Activated naive CD8-positive, alpha-beta T cell treated with anti-CD3 and anti-CD28 coated beads for 36 hours (primary cell): ENCODE measurements at regions not wholly inside any gene's neighbourhood (a gene's known extent, or its start where the extent isn't known, plus 50 kb on each side); places are given as distances from the start of the nearest gene placed in this dataset.

Experiments
- DNase-seq: peaks from one replicate; pipeline ENCODE4 v3.0.0; 2021
- H3K27ac Mint-ChIP-seq: one replicate; pipeline ENCODE4 v1.8.0; 2022; ENCODE audit warnings: mild to moderate bottlenecking, moderate library complexity, mixed read lengths
- H3K27me3 Mint-ChIP-seq: one replicate; pipeline ENCODE4 v1.8.0; 2022; ENCODE audit warnings: mild to moderate bottlenecking, mixed read lengths
- H3K36me3 Mint-ChIP-seq: one replicate; pipeline ENCODE4 v1.8.0; 2021; ENCODE audit warnings: mild to moderate bottlenecking, mixed read lengths
- H3K4me1 Mint-ChIP-seq: one replicate; pipeline ENCODE4 v1.8.0; 2021; ENCODE audit warnings: mixed read lengths
- H3K4me3 Mint-ChIP-seq: one replicate; pipeline ENCODE4 v1.8.0; 2022; ENCODE audit warnings: mild to moderate bottlenecking, moderate library complexity, mixed read lengths
- H3K9me3 Mint-ChIP-seq: one replicate; pipeline ENCODE4 v1.8.0; 2022; ENCODE audit warnings: mixed read lengths

DNA sequence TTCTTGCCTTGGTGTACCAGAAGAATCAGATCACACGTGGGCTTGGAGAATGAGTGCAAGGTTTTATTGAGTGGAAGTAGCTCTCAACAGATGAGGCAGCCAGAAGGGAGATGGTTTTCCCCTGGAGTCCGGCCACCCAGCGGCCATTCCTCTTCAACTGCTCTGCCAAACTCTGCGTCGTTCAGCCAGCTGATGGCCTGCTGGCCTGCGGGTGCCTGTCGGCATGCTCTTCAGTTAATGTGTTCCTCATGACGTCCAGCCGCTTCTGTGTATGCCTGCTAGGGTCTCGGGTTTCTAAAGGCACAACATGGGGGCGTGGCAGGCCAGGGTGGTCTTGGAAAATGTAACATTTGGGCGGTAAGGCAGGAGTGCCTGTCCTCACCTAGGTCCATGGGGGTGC, 487.9 kb upstream of the LRRC4C start:
- H3K9me3 Mint-ChIP-seq = peaks cover 7% of the 10 kb centered on the region
- no peaks in the 10 kb centered on the region for H3K27me3 Mint-ChIP-seq
- H3K27ac Mint-ChIP-seq = no peak overlapping the region
- no peak overlapping the region for H3K4me3 Mint-ChIP-seq
- no peaks in the 10 kb centered on the region for H3K36me3 Mint-ChIP-seq
- no peak for DNase-seq
- H3K4me1 Mint-ChIP-seq = no peaks in the 10 kb centered on the region

- Mint-ChIP-seq H3K27me3 (no peaks in the 10 kb centered on the region), H3K27ac (no peak overlapping the region), H3K4me3 (no peak overlapping the region), H3K4me1 (no peaks in the 10 kb centered on the region), H3K36me3 (no peaks in the 10 kb centered on the region), H3K9me3 (peaks cover 8% of the 10 kb centered on the region)
- no peak for DNase-seq
Observed at GRCh38 chr11:41950470-41951143, 491.2 kb upstream of the LRRC4C start.

DNA sequence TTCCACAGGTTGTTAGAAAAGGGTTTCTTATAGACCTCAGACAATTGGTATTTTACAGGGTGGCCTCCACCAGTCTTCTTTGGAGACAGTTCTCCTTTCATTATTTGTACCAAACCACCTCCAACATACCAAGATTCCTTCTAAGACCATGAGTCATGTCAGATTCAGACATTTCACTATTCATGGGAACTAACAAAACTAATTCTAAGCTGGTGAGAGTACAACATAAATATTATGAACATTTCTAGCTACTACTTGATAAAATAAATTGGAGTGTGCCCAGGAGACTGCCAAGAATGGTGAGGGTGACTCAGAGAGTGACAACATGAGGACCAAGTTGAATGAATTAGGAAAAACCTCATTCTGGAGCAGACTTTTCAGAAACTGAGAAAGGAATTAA, 494.6 kb upstream of the LRRC4C start:
- H3K4me3 Mint-ChIP-seq = no peak overlapping the region
- peaks cover 10% of the 10 kb centered on the region for H3K9me3 Mint-ChIP-seq
- no peak for DNase-seq
- no peak overlapping the region for H3K27ac Mint-ChIP-seq
- H3K4me1 Mint-ChIP-seq = no peaks in the 10 kb centered on the region
- H3K27me3 Mint-ChIP-seq = no peaks in the 10 kb centered on the region
- H3K36me3 Mint-ChIP-seq = no peaks in the 10 kb centered on the region

DNA sequence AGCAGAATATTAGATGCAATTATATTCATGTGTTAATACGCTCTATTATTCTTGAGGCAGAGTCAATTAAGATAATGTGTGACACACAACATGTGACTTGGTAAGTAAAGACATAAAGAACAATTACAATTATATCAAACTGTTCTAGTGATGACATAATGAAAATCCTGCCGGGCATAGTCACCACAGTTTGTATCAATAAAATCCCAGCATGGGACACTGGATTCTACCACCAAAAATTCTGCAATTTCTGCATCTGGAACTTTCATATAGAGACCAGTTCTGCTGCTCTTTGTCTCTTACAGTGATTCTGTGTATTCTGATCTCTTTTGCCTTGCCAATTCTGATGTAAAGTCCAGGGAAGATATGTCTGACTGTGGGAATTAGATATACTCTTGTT, 495.6 kb upstream of the LRRC4C start:
- Mint-ChIP-seq H3K36me3 (no peaks in the 10 kb centered on the region), H3K4me3 (no peak overlapping the region), H3K27ac (no peak overlapping the region), H3K4me1 (no peaks in the 10 kb centered on the region), H3K27me3 (no peaks in the 10 kb centered on the region), H3K9me3 (peaks cover 12% of the 10 kb centered on the region)
- DNase-seq = no peak

- no peaks in the 10 kb centered on the region for H3K27me3 Mint-ChIP-seq
- H3K4me3 Mint-ChIP-seq = no peak overlapping the region
- H3K9me3 Mint-ChIP-seq = peaks cover 17% of the 10 kb centered on the region
- DNase-seq = no peak
- H3K36me3 Mint-ChIP-seq = no peaks in the 10 kb centered on the region
- no peaks in the 10 kb centered on the region for H3K4me1 Mint-ChIP-seq
- no peak overlapping the region for H3K27ac Mint-ChIP-seq
Observed at GRCh38 chr11:41955635-41956400, 496.4 kb upstream of the LRRC4C start.

GRCh38 chr11:41963406-41963805, 504.0 kb upstream of the LRRC4C start:
- H3K4me3 Mint-ChIP-seq = no peak overlapping the region
- H3K36me3 Mint-ChIP-seq = no peaks in the 10 kb centered on the region
- no peak overlapping the region for H3K27ac Mint-ChIP-seq
- no peaks in the 10 kb centered on the region for H3K27me3 Mint-ChIP-seq
- H3K4me1 Mint-ChIP-seq = no peaks in the 10 kb centered on the region
- DNase-seq = no peak
- peaks cover 20% of the 10 kb centered on the region for H3K9me3 Mint-ChIP-seq

DNA sequence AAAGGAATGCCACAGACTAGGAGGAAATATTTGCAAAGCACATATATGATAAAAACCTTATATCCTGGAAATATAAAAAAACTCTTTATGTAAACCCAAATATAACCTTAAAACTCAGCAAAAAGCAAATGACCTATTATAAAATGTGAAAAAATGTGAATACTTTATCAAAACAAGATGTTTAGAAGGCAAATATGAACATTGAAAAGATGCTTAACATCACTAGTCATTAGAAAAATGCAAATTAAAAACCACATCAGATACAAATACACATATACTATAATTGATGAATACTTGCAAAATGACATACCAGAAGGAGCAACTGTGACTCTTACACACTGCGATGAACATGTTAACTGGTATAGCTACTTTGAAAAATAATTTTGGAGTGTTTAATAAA, 511.2 kb upstream of the LRRC4C start:
- H3K36me3 Mint-ChIP-seq = no peaks in the 10 kb centered on the region
- H3K27me3 Mint-ChIP-seq = no peaks in the 10 kb centered on the region
- no peaks in the 10 kb centered on the region for H3K4me1 Mint-ChIP-seq
- no peak overlapping the region for H3K4me3 Mint-ChIP-seq
- H3K27ac Mint-ChIP-seq = no peak overlapping the region
- peaks cover 11% of the 10 kb centered on the region for H3K9me3 Mint-ChIP-seq
- DNase-seq = no peak

DNA sequence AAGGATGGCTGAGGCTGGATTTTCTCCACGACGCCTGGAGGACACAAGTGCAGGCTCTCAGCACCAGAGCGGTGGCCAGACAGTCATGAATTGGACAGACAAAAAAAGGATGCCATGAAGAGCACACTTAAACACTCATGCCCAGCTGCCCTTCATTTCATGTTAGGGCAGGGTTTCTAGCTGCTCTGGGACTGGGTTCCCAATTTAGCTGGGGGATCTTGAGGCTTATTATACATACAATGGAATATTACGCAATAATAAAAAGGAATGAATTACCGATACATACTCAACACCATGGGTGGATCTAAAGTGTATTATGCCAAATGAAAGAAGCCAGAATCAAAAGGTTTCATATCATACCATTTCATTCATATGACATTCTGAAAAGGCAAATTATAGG, 512.1 kb upstream of the LRRC4C start:
- Mint-ChIP-seq H3K27ac (no peak overlapping the region), H3K36me3 (no peaks in the 10 kb centered on the region), H3K27me3 (no peaks in the 10 kb centered on the region), H3K4me3 (no peak overlapping the region), H3K9me3 (peaks cover 11% of the 10 kb centered on the region), H3K4me1 (no peaks in the 10 kb centered on the region)
- DNase-seq = no peak

- H3K36me3 Mint-ChIP-seq = no peaks in the 10 kb centered on the region
- H3K9me3 Mint-ChIP-seq = peaks cover 10% of the 10 kb centered on the region
- no peaks in the 10 kb centered on the region for H3K4me1 Mint-ChIP-seq
- no peak overlapping the region for H3K4me3 Mint-ChIP-seq
- no peak overlapping the region for H3K27ac Mint-ChIP-seq
- H3K27me3 Mint-ChIP-seq = no peaks in the 10 kb centered on the region
- DNase-seq = no peak
Observed at GRCh38 chr11:41978945-41979344, 519.5 kb upstream of the LRRC4C start.

DNA sequence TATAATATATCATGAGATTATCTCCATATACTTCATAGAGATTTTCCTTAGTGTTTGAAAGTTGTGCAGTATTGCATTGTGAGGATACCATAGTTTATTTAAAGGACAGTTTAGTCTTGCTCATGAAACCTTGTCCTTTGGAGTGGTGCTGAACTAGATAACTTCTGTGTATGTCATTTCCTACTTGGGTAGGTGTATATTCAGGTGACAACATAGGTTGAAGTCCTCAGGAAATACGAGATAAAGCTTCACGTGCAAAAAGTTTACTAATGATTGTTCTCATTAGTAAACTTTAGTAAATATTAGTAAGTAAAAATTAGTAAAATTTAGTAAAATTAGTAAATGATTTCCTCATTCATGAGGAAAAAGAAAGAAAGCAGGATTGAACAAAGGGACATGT, 521.3 kb upstream of the LRRC4C start:
- Mint-ChIP-seq H3K36me3 (no peaks in the 10 kb centered on the region), H3K27ac (no peak overlapping the region), H3K9me3 (peaks cover 8% of the 10 kb centered on the region), H3K27me3 (no peaks in the 10 kb centered on the region), H3K4me3 (no peak overlapping the region), H3K4me1 (no peaks in the 10 kb centered on the region)
- DNase-seq = no peak

DNA sequence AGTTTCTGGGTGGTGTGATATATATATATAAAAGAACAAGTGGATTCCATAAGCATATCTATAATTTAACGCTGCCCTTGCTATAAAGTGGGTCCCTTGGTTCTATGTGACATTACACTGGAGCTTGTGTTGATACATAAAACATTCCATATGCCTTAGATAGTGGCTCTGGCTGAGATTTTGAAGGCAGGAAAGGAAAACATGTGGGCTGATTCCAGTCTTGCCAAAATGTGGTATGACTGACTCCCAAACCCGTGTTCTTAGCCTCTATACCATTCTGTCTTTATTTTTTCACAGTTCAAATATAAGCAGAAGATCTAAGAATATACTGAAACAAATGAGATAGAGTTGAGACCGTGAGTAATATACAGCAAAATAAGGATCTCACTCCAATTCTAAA, 522.8 kb upstream of the LRRC4C start:
- Mint-ChIP-seq H3K36me3 (no peaks in the 10 kb centered on the region), H3K4me3 (no peak overlapping the region), H3K27me3 (no peaks in the 10 kb centered on the region), H3K4me1 (no peaks in the 10 kb centered on the region), H3K9me3 (peaks cover 8% of the 10 kb centered on the region), H3K27ac (no peak overlapping the region)
- DNase-seq = no peak

- no peak overlapping the region for H3K4me3 Mint-ChIP-seq
- no peak overlapping the region for H3K27ac Mint-ChIP-seq
- no peaks in the 10 kb centered on the region for H3K27me3 Mint-ChIP-seq
- H3K36me3 Mint-ChIP-seq = no peaks in the 10 kb centered on the region
- no peak for DNase-seq
- no peaks in the 10 kb centered on the region for H3K4me1 Mint-ChIP-seq
- H3K9me3 Mint-ChIP-seq = peaks cover 8% of the 10 kb centered on the region
Observed at GRCh38 chr11:41982975-41983374, 523.5 kb upstream of the LRRC4C start.

GRCh38 chr11:41983475-41983874, 524.0 kb upstream of the LRRC4C start:
- no peak for DNase-seq
- no peaks in the 10 kb centered on the region for H3K4me1 Mint-ChIP-seq
- H3K27me3 Mint-ChIP-seq = no peaks in the 10 kb centered on the region
- no peak overlapping the region for H3K4me3 Mint-ChIP-seq
- no peak overlapping the region for H3K27ac Mint-ChIP-seq
- peaks cover 8% of the 10 kb centered on the region for H3K9me3 Mint-ChIP-seq
- H3K36me3 Mint-ChIP-seq = no peaks in the 10 kb centered on the region

DNA sequence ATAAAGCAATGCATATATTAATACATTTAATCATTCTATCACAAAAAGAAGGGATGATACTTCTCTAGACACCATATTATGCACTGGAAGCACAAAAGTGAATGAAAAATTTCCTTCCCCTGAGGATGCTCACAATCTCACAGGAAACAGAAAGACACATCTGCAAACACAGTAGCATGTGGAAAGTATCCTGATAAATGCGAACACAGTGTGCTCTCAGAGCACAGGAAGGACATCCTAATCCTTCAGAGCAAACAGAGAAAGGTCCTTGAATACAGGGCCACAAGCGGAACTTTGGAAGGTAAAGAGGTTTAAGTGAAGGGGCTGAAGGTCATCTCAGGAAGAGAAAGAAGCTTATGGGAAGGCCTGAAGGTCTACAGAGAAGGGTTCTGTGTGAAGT, 524.6 kb upstream of the LRRC4C start:
- H3K27ac Mint-ChIP-seq = no peak overlapping the region
- H3K4me1 Mint-ChIP-seq = no peaks in the 10 kb centered on the region

DNA sequence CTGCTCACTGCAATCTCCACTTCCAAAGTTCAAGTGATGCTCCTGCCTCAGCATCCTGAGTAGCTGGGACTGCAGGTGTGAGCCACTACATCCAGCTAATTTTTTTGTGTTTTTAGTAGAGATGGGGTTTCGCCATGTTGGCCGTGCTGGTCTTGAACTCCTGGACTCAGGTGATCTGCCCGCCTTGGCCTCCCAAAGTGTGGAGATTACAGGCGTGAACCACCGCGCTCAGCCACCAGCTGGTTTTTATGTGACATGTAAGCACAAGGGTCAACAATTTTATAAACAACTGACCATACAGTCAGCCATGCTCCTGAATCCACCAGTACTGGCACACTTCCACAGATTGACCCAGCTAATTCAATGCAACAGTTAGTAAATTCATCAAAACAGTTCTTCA, 526.3 kb upstream of the LRRC4C start:
- DNase-seq = no peak
- H3K27ac Mint-ChIP-seq = no peak overlapping the region
- no peak overlapping the region for H3K4me3 Mint-ChIP-seq
- H3K4me1 Mint-ChIP-seq = no peaks in the 10 kb centered on the region
- H3K36me3 Mint-ChIP-seq = no peaks in the 10 kb centered on the region
- H3K27me3 Mint-ChIP-seq = no peaks in the 10 kb centered on the region
- H3K9me3 Mint-ChIP-seq = peaks cover 4% of the 10 kb centered on the region

More for the DNA sequence above, 524.6 kb upstream of the LRRC4C start:
- Mint-ChIP-seq H3K27me3 (no peaks in the 10 kb centered on the region), H3K9me3 (peaks cover 5% of the 10 kb centered on the region), H3K4me3 (no peak overlapping the region), H3K36me3 (no peaks in the 10 kb centered on the region)
- DNase-seq = no peak

GRCh38 chr11:41988951-41989572, 529.6 kb upstream of the LRRC4C start:
- no peaks in the 10 kb centered on the region for H3K4me1 Mint-ChIP-seq
- peaks cover 9% of the 10 kb centered on the region for H3K9me3 Mint-ChIP-seq
- no peaks in the 10 kb centered on the region for H3K36me3 Mint-ChIP-seq
- H3K27me3 Mint-ChIP-seq = no peaks in the 10 kb centered on the region
- DNase-seq = no peak
- no peak overlapping the region for H3K4me3 Mint-ChIP-seq
- H3K27ac Mint-ChIP-seq = no peak overlapping the region
